ENCODE measurements at regions not wholly inside any gene's neighbourhood (a gene's known extent, or its start where the extent isn't known, plus 50 kb on each side); places are given as distances from the start of the nearest gene placed in this dataset.
A peak's percentile ranks its signal among the peaks of the same experiment; 100 is the strongest.

DNA sequence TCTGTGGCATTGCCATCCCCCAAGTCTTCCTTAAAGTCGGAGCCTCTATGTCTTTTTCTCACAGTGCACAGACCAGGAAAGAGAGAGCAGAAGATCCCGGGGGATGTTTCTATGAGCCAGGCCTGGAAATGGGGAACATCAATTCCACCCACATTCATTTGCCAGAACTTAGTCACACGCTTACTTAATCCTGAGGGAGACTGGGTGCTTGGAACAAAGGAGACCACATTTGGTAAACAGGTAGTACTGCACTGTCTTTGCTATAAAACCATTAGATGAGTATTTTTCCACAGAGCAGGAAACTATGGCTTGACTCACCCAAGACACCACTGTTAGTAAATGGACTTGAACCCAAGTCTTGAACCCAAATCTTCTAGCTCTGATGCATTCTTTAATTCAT lies 60.7 kb upstream of the CTTNBP2NL start:
- H3K9ac ChIP-seq (ENCODE audit: low read length) = no peak overlapping the region
- H3K4me3 ChIP-seq (ENCODE audit: low read length) = no peak overlapping the region
- H3K36me3 ChIP-seq (ENCODE audit: control insufficient read depth, insufficient read depth, low read length, severe bottlenecking) = no peaks in the 10 kb centered on the region
- peaks cover 10% of the 10 kb centered on the region for H3K27me3 ChIP-seq (replicated peaks; ENCODE audit: control insufficient read depth, insufficient read depth, low read length)
- H3K9me3 ChIP-seq (ENCODE audit: control insufficient read depth, low read length) = no peaks in the 10 kb centered on the region
- H3K4me1 ChIP-seq (ENCODE audit: control insufficient read depth, insufficient read depth, low read length) = peaks cover 10% of the 10 kb centered on the region
- DNase-seq (ENCODE audit: low read depth) = no peak

DNA sequence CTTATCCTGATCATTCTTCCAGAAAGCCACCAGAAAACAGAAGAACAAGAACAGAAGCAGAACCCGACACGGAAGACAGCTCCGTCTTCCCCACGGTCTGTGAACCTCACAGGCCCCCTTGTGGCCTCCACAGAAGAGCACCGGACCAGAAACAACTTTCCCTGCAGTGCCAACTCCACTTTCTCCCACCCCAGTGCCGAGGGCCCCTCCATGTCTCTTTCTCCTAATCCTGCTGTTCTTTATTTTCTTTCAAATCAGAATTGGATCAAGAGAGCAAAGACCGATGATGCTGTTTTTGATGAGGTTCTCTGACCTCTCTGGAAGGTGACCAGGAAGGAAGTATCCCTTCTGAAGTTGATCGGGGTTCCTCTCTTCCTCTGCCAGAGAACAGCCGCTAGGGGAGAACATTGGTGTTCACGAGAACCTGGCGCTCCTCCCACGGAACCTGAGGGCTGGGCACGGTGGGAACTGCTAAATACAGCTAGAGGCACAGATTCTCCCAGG lies 58.9 kb upstream of the CTTNBP2NL start:
- no peaks in the 10 kb centered on the region for H3K9me3 ChIP-seq (ENCODE audit: control insufficient read depth, low read length)
- H3K4me3 ChIP-seq (ENCODE audit: low read length) = no peak overlapping the region
- peak; percentile 9 for DNase-seq (ENCODE audit: low read depth)
- no peaks in the 10 kb centered on the region for H3K36me3 ChIP-seq (ENCODE audit: control insufficient read depth, insufficient read depth, low read length, severe bottlenecking)
- H3K4me1 ChIP-seq (ENCODE audit: control insufficient read depth, insufficient read depth, low read length) = peaks cover 10% of the 10 kb centered on the region
- peaks cover 4% of the 10 kb centered on the region for H3K27me3 ChIP-seq (replicated peaks; ENCODE audit: control insufficient read depth, insufficient read depth, low read length)
- H3K9ac ChIP-seq (ENCODE audit: low read length) = peak overlapping the region; percentile 18

DNA sequence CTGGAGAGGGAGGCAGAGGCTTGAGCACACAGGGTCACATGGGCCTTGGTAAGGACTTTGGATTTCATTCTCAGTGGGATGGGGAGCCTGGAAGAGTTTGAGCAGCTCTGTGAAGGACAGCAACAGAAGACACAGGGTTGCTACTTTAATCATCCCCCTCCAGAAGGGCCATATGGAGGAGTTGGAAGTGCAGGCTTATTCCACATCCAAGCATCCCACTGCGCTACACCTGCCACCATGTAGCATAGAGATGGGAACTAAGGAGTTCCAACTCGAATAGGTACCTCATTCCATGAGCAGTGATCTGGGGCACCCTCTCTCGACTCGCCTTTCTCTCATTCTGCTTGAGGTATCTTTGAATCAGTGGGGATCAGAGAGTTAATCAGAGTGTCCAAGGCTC lies 54.0 kb upstream of the CTTNBP2NL start:
- Histone ChIP-seq H3K4me1 (ENCODE audit: control insufficient read depth, insufficient read depth, low read length) (peaks cover 3% of the 10 kb centered on the region), H3K9me3 (ENCODE audit: control insufficient read depth, low read length) (no peaks in the 10 kb centered on the region), H3K36me3 (ENCODE audit: control insufficient read depth, insufficient read depth, low read length, severe bottlenecking) (no peaks in the 10 kb centered on the region), H3K9ac (ENCODE audit: low read length) (no peak overlapping the region), H3K4me3 (ENCODE audit: low read length) (no peak overlapping the region), H3K27me3 (replicated peaks; ENCODE audit: control insufficient read depth, insufficient read depth, low read length) (peaks cover 9% of the 10 kb centered on the region)
- no peak for DNase-seq (ENCODE audit: low read depth)

DNA sequence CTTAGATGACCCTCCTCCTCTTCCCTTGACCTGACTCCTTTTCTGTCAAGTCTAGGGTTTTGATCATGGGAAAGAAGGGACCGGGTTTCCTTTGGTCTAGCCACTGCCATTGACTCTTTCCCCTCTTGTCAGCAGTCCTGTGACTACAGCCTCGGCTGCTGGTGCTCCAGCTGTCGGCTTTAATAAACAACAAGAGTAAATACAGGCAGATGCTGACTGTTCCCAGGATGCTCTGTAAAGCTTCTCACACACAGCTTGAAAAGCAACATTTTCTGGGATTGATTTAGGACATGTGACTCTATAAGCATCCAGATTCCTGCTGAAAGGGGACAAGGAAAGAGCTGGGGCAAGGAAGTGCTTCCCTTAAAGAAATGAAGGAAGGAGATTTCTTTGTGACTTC lies 53.5 kb upstream of the CTTNBP2NL start:
- DNase-seq (ENCODE audit: low read depth) = no peak
- H3K36me3 ChIP-seq (ENCODE audit: control insufficient read depth, insufficient read depth, low read length, severe bottlenecking) = no peaks in the 10 kb centered on the region
- no peaks in the 10 kb centered on the region for H3K4me1 ChIP-seq (ENCODE audit: control insufficient read depth, insufficient read depth, low read length)
- no peak overlapping the region for H3K4me3 ChIP-seq (ENCODE audit: low read length)
- no peak overlapping the region for H3K9ac ChIP-seq (ENCODE audit: low read length)
- no peaks in the 10 kb centered on the region for H3K9me3 ChIP-seq (ENCODE audit: control insufficient read depth, low read length)
- H3K27me3 ChIP-seq (replicated peaks; ENCODE audit: control insufficient read depth, insufficient read depth, low read length) = peaks cover 9% of the 10 kb centered on the region

DNA sequence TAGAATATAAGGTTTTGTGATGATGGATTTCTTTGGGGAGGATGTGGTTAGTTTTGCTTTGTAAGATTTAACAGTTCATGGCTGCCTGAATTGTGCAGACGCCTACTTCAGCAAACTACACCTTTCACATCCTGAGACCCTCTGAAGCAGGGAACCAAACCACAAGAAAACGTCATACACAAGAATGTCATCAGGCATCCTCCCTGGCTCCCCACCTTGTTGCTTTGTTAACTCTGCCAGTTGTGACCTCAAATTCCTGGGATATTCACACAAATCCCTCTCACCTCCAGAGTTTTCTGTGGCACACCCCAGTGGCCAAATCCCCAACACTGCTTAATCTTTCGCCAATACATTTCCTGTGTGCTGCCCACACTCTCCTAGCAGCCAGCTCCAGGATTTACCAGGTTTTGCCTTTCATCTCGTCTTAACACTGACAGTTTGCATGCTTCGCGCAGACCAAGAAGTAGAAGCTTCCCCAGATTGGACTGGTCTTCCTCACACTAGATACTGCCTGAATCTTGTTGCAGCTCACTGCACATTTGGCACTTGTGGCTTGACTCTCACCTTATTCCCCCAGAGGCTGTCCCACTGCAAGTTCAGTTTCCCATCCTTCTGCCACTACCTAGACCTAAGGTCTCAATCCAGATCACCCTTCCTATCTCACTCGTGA lies 51.1 kb upstream of the CTTNBP2NL start:
- DNase-seq (ENCODE audit: low read depth) = no peak

More for the DNA sequence above, 51.1 kb upstream of the CTTNBP2NL start:
- Histone ChIP-seq H3K4me3 (ENCODE audit: low read length) (no peak overlapping the region), H3K9me3 (ENCODE audit: control insufficient read depth, low read length) (peaks cover 4% of the 10 kb centered on the region), H3K36me3 (ENCODE audit: control insufficient read depth, insufficient read depth, low read length, severe bottlenecking) (no peaks in the 10 kb centered on the region), H3K4me1 (ENCODE audit: control insufficient read depth, insufficient read depth, low read length) (no peaks in the 10 kb centered on the region), H3K9ac (ENCODE audit: low read length) (no peak overlapping the region), H3K27me3 (replicated peaks; ENCODE audit: control insufficient read depth, insufficient read depth, low read length) (peaks cover 9% of the 10 kb centered on the region)

Data from adipocyte (in vitro differentiated cells).